Kidney glomerular epithelial cell (primary cell): ENCODE measurements at regions not wholly inside any gene's neighbourhood (a gene's known extent, or its start where the extent isn't known, plus 50 kb on each side); places are given as distances from the start of the nearest gene placed in this dataset.

Experiments
- DNase-seq: peaks from one replicate; lab custom pipeline; 2025; lab: John Stamatoyannopoulos, UW

DNA sequence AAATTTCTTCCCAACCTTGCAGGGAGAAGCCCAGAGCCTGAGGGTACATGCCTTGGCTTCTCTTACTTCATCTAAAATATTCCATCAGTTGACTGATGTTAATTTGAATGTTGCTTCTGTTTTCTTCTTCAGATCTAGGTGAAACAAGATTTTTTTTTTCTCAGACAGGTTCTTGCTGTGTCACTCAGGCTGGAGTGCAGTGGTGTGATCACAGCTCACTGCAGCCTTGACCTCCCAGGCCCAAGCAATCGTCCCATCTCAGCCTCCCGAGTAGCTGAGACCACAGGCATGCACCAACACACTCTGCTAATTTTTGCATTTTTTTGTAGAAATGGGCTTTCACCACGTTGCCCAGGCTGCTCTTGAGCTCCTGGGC is 62.1 kb upstream of the KLF3 start:
- no peak for DNase-seq

- no peak for DNase-seq
These were observed 60.3 kb upstream of the KLF3 start for GRCh38 chr4:38603652-38604051.

DNA sequence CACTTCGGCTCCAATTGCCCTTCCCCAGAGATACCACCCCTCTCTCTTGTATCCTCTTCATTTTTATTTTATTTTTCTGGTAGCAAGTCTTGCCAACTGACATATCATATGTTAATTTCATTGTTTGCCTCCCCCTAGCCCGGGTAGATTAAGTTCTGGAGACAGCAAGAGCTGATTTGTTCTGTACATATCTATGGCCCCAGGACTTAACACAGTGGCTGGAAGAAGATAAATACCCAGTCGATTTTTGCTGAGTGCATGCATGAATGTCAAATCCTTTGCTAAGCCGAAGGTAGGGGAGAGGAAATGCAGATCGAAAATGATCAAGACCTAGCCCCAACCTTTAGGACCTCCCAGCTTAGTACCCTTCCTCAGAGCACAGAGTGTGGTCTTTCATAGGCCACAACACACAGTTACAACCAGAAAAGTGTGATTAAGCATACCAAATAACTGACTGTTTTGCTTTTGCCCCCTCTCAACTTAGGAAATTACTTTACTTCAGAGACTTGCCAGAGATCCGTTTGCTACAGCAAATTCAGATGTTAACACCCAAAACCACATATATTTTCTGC is 58.7 kb upstream of the KLF3 start:
- no peak for DNase-seq

GRCh38 chr4:38605753-38606586 is 58.0 kb upstream of the KLF3 start:
- no peak for DNase-seq

- DNase-seq: no peak
These were observed 57.5 kb upstream of the KLF3 start for GRCh38 chr4:38606587-38606905.

DNA sequence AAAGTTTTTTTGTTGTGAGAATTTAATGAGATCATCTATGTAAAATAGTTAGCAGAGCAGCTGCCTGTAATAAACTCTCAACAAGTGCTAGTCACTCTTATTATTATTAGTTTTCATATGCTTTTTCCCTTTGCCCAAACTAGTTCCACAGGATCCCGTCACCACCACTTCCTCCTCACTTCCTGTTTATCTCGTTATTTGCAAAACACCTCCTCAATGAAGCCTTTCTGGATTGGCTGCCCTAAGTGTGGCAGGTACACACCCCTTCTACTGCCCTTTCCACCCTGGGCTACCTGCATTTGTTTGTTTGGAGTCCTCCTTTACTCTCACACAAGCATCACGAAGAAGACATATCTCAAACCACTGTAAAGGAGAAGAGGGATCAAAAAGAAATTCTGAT is 54.4 kb upstream of the KLF3 start:
- no peak for DNase-seq

DNA sequence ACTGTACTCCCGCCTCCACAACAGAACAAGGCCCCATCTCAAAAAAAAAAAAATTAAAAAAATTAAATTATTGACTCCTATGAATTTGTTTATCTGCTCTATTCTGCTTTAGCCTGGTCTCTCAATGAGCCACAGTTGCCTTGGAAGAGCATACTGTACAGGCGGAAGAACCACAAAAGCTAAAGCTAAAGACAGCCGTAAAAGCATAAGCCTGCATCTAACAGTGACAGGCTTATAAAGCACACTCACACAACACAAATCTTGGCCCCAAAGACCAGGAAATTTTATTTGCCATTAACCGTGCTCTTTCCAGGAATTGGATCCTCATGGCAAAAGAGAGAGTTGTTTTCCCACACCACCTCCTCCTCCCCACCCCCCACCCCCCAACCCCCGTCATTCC is 53.5 kb upstream of the KLF3 start:
- DNase-seq: no peak

DNA sequence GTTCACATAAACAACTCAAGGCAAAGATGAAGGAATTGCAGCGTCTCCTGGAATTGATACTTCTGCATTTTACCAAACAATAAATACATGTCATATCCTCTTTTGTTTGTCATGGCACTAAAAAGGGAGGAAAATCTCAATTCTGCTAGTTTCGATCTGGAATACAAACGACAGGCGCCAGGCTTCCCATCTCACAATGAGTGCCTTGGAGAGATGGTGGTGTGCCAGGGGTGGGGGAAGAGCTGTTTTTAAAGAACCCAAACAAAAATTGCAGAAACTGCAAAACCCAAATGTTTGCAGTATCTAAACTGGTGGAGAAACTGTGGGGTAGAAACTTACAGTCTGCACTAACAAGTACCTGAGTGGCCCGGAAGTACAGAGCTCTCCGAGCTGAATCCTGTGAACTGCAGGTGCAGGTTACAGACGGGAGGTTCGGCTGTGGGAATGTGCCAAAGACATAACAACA is 53.0 kb upstream of the KLF3 start:
- DNase-seq: no peak

DNA sequence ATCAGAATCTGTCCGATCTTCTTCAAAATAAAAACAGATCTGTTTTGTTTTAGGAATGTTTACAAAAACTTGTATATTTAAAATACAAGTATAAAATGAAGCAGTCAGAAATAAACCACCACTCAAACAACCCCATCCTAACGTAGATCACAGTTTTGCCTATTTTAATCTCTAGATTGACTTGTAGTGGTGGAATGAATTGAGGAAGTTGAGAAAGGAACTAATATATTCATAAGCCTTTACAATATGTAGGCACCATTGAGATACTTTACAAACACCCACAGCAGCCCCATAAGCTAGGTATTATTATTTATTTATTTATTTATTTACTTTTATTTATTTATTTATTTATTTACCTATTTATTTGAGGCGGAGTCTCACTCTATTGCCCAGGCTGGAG is 52.3 kb upstream of the KLF3 start:
- DNase-seq: no peak

GRCh38 chr4:38612646-38613414 is 51.2 kb upstream of the KLF3 start:
- peak; percentile 1 for DNase-seq
